ENCODE measurements at regions not wholly inside any gene's neighbourhood (a gene's known extent, or its start where the extent isn't known, plus 50 kb on each side); places are given as distances from the start of the nearest gene placed in this dataset.

GRCh38 chr10:131760416-131761166 lies 140.2 kb upstream of the PPP2R2D start:
- CTCF ChIA-PET, result no interaction called here
- Mint-ChIP-seq H3K4me3 (no peak overlapping the region), H3K36me3 (ENCODE audit: low read depth) (no peaks in the 10 kb centered on the region), H3K9me3 (no peaks in the 10 kb centered on the region), H3K4me1 (ENCODE audit: low read depth) (no peaks in the 10 kb centered on the region), H3K27me3 (peaks cover 2% of the 10 kb centered on the region), H3K27ac (no peak overlapping the region)
- POLR2A ChIA-PET, result no interaction called here
- intact Hi-C loops (cut with micrococcal nuclease), result no loop called here
- no peak for TF ChIP-seq CTCF (IDR thresholded peaks at IDR 0.05)
- DNase-seq (no peak), ATAC-seq (no peak)

GRCh38 chr10:131762789-131763696 lies 137.8 kb upstream of the PPP2R2D start:
- ChIA-PET POLR2A (no interaction called here), CTCF (no interaction called here)
- Mint-ChIP-seq H3K27ac (no peak overlapping the region), H3K4me3 (no peak overlapping the region), H3K27me3 (peaks cover 2% of the 10 kb centered on the region), H3K36me3 (ENCODE audit: low read depth) (no peaks in the 10 kb centered on the region), H3K4me1 (ENCODE audit: low read depth) (no peaks in the 10 kb centered on the region), H3K9me3 (no peaks in the 10 kb centered on the region)
- no peak for TF ChIP-seq CTCF (IDR thresholded peaks at IDR 0.05)
- intact Hi-C loops (cut with micrococcal nuclease), result no loop called here
- DNase-seq, result no peak
- ATAC-seq, result no peak

- DNase-seq (no peak), ATAC-seq (no peak)
- Mint-ChIP-seq H3K9me3 (no peaks in the 10 kb centered on the region), H3K36me3 (ENCODE audit: low read depth) (no peaks in the 10 kb centered on the region), H3K27me3 (peaks cover 2% of the 10 kb centered on the region), H3K4me1 (ENCODE audit: low read depth) (no peaks in the 10 kb centered on the region), H3K27ac (no peak overlapping the region), H3K4me3 (no peak overlapping the region)
- CTCF ChIA-PET, result no interaction called here
- no peak for TF ChIP-seq CTCF (IDR thresholded peaks at IDR 0.05)
- POLR2A ChIA-PET, result no interaction called here
- intact Hi-C loops (cut with micrococcal nuclease), result no loop called here
These were observed 135.9 kb upstream of the PPP2R2D start for GRCh38 chr10:131764929-131765328.

GRCh38 chr10:131766096-131766495 lies 134.7 kb upstream of the PPP2R2D start:
- Mint-ChIP-seq H3K36me3 (ENCODE audit: low read depth) (no peaks in the 10 kb centered on the region), H3K9me3 (no peaks in the 10 kb centered on the region), H3K27ac (no peak overlapping the region), H3K27me3 (peaks cover 2% of the 10 kb centered on the region), H3K4me3 (no peak overlapping the region), H3K4me1 (ENCODE audit: low read depth) (no peaks in the 10 kb centered on the region)
- DNase-seq, result no peak
- ATAC-seq, result no peak
- CTCF ChIA-PET, result no interaction called here
- POLR2A ChIA-PET, result no interaction called here
- intact Hi-C loops (cut with micrococcal nuclease), result no loop called here
- no peak for TF ChIP-seq CTCF (IDR thresholded peaks at IDR 0.05)

- Mint-ChIP-seq H3K4me1 (ENCODE audit: low read depth) (no peaks in the 10 kb centered on the region), H3K36me3 (ENCODE audit: low read depth) (no peaks in the 10 kb centered on the region), H3K4me3 (no peak overlapping the region), H3K27me3 (no peaks in the 10 kb centered on the region), H3K9me3 (no peaks in the 10 kb centered on the region), H3K27ac (no peak overlapping the region)
- intact Hi-C loops (cut with micrococcal nuclease), result no loop called here
- no peak for TF ChIP-seq CTCF (IDR thresholded peaks at IDR 0.05)
- ATAC-seq (no peak), DNase-seq (no peak)
- ChIA-PET POLR2A (no interaction called here), CTCF (no interaction called here)
These were observed 133.1 kb upstream of the PPP2R2D start for GRCh38 chr10:131767716-131768115.
